ENCODE measurements at regions not wholly inside any gene's neighbourhood (a gene's known extent, or its start where the extent isn't known, plus 50 kb on each side); places are given as distances from the start of the nearest gene placed in this dataset.
A peak's percentile ranks its signal among the peaks of the same experiment; 100 is the strongest.

DNA sequence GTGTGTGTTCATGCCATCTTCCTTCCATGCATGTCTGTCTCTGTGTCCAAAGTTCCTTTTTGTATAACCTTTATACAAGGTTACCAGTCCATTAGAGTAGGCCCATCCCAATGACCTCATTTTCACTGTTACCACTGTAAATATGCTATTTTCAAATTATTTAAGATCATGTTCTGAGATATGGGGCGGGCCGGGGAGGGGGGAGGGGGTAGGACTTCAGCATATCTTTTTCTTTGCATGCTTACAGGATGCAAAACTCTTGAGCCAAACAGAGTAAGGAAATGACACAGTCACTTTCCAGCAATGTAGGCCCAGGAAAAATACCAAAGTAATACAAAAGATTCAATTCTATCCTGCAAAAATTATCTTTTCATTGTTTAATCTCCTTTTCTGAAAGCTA, 124.1 kb upstream of the HNRNPA3 start:
- DNase-seq: no peak

DNA sequence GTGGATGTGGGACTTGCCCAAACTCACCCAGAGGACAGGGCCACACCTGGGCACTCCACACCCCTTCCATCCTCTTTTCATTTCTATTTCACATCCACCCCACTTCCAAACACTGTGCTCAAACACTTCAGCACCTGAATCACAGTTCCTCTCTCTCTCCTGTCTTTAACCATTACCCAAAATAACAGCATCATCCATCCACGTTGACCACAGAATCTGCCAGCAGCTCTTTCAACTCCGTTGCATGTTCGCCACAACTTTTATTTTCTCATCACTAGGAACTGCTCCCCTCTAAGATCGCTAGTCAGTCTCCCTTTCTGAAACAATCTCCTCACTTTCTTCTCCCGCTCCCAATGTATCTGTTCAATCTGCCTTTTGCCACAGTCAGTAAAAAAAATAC, 121.6 kb upstream of the HNRNPA3 start:
- no peak for DNase-seq

DNA sequence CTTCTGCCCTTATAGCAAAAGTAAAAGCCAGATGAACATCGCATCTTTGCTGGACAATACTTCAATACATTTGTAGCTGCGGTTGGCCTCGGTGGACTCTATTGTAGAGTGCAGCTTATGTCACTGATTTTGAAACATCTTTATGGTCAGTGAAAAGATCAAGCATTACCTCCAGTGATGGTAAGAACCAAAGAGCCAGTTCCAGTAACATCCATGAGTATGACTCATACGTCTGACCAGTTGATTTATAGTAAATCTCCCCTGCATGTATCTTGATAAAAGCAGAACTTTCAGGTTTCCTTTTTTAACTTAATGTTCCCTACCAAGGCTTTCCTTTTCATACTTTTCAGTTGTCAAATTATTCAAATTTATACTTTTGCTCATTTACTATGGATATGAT, 119.2 kb upstream of the HNRNPA3 start:
- DNase-seq: no peak

DNA sequence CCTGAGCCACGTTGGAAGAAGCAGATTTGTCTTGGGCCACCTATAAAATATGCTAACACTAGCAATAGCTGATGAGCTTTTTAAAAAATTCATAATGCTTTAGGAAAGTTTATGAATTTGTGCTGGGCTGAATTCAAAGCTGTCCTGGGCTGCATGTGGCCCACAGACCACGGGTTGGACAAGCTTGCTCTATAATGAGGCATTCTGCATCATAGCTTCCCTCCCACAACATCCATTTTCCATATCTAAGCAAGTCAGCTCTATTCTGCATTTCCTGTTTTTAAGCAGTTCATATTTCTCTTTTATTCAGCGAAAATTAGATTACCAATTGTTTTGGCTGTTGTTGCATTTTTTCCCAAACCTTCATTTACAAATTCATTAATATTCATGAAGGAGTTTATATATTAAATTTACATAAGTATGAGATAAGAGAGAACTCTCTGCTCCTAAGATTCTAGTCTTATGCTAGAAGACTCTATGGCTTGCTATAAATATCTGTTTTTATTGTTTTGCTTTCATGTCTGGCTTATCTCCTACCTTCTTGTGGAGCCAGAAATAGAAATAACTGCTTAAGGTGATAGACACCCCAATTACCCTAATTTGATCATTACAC, 114.5 kb upstream of the HNRNPA3 start:
- DNase-seq: no peak

DNA sequence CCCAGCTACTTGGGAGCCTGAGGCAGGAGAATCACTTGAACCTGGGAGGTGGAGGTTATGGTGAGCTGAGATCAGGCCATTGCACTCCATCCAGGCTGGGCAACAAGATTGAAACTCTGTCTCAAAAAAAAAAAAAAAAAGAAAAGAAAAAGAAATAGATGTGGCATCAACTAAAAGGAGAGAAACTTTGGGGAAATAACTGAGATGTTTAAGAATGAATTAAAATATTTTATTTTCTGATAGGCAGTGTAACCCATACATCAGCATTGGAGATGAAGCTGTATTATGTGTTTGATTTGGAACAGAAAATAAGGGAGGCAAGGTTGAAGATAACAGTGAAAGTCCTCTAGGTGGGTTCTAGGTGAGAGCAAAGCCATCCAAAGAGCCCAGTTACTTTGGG, 110.7 kb upstream of the HNRNPA3 start:
- no peak for DNase-seq

DNA sequence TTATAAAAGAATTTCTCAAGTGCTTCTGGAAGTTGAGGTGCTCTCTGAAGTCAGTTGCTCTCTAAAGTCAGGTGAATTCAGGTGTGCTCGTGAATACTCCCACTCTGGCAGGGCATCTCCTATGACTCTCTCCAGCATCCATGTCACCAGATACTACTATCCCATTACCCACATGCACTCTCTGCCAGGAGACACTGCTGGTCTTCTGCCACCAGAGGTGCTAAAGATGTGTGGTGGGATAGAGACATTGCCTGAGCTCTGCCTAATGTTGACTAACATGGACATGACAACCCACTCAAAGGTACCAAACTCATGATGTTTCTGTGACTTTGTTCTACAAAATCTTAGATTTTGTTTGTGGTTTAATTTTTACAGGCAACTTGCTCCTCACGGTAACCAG, 106.4 kb upstream of the HNRNPA3 start:
- DNase-seq: no peak

DNA sequence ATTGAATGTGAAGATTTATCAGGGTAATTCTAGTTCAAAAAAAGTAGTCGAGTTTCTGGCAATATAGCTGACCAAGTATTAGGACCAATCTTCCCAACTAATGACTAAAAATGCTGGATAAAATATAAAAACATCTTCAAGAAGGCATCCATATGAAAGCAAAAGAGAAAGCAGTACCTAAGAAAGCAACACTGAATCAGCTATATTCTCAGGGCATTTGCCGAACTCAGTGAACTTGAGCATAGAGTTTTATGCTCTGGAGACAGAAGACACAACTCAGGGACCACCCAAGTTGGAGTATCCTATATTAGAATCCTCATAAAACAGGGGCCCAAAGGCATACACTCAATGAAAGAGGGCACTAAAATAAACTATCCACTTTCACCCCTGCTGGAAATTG, 103.7 kb upstream of the HNRNPA3 start:
- no peak for DNase-seq

DNA sequence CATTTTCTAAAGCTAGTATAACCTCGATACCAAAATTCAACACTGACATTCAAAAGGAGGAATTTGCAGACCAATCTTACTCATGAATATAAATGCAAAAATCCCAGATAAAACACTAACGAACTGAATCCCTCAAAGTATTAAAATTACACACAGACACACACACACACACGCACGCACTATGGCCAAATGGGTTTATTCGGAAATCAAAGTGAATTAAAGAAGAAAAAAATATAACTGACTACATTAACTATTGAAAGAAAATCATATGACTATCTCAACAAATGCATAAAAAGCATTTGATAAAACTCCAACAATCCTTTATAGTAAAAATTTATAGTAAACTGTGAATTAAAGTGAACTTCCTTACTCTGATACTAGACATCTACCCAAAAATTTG, 97.9 kb upstream of the HNRNPA3 start:
- DNase-seq: no peak

DNA sequence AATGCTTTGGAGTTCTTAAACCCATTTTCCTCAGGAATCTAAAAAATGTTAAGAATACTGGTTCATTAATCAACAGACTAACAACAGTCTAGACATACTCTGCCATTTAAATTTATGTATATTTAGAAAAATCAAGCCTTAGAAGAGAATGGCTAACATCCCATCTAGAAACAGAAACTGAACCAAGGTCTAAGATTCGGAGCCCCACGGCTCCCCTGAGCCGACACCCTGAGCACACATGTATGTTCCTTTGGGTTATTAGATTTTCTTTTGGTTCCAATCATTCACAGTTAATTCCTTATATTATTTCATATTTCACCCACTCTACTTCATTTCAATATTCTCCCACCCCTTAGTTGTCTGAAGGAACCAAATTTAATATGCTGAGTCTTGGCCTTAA, 94.8 kb upstream of the HNRNPA3 start:
- no peak for DNase-seq

DNA sequence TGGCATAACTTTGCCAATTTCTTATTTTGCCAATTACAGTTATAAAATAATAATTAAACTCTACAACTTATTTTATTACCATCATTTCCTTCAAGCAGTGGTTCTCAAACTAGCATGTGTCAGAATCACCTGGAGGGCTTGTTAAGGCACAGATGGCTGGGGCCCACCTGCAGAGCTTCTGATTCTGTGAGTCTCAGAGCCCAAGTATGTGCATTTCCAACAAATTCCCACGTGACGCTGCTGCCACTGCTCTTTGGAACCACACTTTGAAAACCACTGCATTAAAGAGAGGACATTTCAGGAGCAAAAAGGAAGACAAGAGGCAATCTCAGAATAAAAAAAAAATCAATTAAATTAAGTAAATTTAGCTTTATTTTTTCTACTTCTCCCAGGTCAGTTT, 94.0 kb upstream of the HNRNPA3 start:
- no peak for DNase-seq

DNA sequence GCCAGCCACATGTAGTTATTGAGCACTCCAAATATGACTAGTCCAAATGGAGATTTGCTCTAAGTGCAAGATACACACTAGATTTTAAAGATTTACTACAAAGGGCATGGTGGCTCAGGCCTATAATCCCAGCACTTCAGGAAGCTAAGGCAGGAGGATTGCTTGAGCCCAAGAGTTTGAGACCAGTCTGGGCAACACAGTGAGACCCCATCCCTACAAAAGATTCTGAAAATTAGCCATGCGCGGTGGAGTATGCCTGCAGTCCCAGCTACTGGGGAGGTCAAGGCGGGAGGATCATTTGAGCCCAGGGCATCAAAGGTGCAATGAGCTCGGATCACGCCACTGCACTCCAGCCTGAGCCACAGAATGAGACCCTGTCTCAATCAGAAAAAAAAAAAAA, 93.5 kb upstream of the HNRNPA3 start:
- no peak for DNase-seq

DNA sequence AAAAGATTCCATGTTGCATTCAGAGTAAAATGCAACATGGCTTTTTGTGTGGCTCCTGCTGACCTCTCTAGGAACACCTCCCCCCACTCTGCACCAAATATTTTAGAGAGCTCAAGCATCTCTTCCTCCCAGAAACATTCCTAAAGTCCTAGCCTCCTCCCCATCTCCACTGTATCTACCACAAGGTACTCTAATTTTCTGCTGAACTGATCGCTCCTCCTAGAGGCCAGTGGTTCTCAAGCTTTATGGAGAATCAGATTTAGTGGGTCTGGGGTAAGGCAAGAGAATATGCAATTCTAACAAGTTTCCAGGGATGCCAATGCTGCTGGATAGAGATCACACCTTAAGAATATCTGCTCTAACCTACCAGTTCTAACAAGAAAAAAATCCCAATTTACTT, 89.5 kb upstream of the HNRNPA3 start:
- DNase-seq: no peak

DNA sequence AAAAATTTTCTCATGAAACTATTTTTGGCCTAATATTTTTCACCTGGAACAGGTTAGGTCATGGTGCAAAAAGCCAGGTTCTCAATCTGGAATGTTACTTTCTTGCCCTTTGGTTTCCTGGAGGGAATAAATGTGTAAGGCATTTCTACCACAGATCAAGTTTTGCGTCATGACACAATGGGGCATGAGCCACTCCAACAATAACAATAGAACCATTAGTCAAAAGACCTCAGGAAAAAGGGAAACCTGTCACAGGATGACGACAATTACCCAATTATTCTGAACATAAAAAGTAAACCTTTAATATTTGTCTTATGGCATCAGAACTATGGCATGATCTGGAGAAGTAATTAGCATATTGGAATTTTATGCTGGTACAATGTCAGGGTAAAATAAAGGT, 88.2 kb upstream of the HNRNPA3 start:
- no peak for DNase-seq

DNA sequence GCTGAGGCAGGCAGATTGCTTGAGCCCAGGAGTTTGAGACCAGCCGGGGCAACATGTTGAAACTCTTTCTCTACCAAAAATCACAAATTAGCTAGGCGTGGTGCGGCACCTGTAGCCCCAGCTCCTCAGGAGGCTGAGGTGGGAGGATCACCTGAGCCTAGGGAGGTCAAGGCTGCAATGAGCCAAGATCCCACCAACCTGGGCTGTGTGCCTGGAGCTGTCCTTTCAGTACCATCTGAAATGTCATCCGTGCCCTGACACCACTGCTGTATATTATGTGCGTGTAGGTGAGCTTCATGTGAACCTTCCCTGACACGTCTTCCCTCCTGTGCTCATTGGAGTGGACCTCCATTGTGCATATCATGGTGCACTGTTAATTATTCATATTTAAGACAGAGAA, 84.8 kb upstream of the HNRNPA3 start:
- DNase-seq: no peak

DNA sequence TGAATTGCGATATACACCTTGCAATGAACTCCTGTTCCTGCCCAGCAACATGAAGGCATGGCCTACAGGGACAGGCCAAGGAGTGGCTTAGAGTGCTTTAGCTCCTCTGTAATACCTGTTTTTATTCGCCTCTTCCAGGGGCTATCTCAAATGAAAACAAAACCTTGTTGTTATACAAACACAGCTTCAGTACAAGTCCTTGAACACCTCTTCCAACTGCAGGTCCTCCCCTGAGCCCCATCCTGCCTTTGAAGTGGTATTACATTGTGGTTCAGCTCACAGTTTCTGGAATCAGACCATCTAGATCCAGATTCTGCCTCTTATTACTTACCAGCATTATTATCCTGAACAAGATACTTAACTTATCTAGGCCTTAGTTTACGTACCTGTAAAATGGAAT, 83.0 kb upstream of the HNRNPA3 start:
- no peak for DNase-seq

DNA sequence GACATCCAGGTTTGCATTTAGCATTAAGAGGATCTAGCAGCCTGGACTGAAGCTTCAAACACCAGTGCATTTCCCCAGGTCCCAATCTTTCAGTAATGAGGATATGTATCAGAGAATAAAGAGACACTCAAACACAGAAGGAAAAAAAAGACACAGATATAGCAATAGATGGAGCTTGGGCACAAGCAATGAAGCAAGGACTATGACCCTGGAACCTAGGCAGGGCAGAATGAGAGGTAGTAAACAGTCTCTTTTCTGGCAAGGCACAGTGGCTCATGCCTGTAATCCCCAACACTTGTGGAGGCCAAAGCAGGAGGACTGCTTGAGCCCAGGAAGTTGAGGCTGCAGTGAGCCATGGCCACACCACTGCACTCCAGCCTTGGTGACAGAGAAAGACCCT, 80.7 kb upstream of the HNRNPA3 start:
- DNase-seq: no peak

DNA sequence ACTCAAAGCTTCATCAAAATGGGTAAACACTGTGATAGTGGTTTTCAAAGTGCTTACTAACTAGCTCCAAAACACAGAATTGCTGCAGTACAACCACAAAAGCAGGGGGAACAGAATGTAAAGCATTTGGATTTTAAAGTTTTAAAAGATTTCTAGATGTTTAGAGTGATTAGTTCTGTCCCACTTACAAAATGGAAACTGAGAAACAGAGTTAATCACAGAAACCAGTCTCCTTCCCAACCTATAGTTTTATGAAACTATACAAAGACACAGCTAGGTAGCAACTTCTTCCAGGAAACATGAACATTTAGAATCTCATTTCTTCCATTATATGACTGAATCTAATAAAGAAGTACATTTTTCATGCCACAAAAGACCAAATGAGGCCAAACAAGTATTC, 73.8 kb upstream of the HNRNPA3 start:
- DNase-seq: no peak

DNA sequence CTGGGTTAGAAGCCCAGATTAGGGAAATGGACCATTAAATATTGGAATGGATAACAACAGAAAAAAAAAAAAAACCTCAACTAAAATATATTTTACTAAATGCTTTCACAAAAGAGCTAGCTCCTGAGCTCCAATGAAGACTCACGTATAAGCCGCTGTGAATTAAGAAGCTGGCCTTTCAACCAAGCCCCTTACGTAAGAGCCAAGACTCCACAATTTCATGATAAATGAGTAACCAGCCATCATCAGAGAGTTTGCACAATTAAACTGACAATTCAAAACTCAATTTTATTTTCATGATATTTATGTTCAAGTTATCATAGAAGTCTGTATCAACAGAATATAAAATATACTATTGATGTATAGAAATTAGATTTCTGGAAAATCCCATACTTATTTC, 70.7 kb upstream of the HNRNPA3 start:
- DNase-seq: no peak

DNA sequence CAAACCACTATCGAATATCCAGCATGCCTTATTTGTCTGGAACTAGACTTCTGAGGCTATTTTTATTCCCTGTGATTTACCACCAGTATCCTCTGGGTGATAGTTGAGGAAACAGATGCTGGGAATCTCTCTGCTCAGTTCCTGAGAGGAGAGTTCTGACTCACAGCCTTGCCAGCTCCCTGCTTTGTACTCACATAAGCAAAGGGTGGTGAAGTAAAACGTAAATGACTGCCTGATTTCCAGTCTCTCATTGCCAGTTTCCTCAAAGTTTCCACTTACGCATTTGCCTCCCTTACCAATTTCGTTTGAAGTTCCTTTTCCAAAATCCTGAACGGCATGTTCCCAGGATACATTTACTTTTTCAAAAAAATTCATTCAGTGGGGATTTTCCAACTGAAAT, 69.2 kb upstream of the HNRNPA3 start:
- DNase-seq: no peak

DNA sequence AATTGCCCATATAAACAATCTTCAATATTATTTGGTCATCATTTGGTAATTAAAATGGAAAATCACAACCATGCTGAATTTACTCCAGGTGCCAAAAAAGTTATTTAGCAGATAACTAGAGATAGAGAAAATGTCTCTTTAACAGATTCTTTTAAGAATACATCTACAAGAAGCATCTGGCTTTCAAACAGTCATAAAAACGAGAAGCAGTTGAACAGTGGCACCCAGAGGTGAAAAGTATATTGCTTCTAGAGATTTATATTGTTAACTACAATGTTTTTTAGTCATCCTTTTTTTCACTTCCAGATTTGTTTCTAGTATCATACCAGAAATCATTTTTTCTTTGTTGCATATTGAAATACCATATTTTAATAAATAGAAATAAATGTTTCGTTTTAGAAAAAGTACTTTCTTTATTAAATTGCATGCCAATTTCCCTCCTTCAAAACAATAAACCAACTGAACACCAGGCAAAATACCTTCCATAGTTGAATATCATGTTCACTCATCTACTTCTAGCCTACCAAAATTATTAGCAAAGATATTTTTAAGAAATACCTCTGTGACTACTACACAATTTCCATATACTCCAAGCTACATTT, 65.4 kb upstream of the HNRNPA3 start:
- DNase-seq: peak in 1 of 2 donors; percentile 69

DNA sequence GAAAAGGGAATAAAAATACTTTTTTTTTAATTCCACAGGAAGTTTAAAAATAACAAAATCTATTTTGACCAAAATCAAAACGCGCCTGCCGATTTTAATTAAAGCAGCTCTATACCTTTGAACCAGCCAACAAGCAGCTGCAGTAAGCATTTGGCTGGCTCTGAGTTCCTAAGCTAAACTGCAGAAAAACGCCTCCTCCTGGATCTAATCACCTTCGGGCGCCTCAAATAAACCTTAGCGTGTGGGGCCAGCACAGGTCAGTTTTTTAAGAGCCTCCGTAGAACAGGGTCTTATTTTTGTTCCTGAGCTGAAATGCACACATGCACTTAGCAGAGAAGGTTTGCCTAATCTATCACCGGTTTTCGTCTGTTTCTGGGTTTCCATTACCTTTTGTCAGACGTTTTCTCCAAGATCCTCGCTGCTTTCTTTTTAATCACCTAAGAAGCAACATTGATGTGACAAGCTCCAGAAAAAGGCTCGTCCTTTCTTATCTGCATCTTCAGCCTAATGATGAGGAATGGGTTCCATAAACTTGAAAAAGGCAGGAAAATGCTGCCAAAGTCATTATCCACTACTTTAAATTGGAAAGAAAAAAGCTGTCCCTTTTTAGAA, 64.7 kb upstream of the HNRNPA3 start:
- no peak for DNase-seq

DNA sequence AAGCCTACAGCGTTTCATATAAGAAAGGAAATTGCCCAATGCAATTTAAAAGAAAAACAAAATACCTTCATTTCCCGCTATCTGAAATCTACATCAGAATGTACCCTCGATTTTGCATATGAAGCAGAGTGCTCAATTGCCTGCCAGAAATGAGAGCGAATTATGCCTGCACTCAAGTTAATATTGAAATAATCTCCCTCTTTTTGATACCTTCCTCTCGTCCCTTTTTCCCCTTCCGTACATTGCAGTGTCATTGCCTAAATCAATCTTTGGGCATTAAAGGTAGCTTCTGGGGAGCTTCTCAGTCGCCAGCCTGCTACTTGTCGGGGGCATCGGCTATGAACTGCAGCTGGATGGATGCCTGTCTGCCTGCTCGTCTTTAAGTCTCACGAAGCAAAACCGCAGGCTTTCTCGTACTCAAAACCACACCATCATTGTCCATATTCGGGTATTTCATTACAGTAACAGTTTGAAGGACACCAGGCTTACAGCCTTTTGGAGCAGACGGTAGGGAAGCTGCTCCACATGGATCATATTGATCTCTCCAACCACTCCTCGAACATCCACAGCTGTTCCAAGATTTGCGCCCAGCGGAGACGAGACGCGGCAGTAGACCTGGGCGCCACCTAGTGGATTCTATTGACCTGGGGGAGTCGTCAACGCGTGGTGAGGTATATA, 64.0 kb upstream of the HNRNPA3 start:
- peak; percentile 67 to 73 for DNase-seq

DNA sequence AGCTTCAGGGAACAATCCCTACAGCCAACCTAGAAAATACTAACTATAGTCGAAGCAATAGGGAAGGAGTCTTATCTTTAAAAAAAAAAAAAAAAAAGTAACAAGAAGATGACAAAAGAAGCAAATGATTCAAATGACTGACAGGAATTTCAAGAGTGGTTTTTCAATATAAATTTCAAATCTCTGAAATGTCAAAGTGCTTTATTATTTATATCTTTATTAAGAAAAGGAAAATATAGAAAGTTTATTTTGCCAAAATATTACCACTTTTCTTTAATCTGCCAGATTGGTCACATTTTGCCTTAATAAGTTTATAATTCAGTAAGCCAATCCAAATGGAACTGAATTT, 63.5 kb upstream of the HNRNPA3 start:
- DNase-seq: no peak

DNA sequence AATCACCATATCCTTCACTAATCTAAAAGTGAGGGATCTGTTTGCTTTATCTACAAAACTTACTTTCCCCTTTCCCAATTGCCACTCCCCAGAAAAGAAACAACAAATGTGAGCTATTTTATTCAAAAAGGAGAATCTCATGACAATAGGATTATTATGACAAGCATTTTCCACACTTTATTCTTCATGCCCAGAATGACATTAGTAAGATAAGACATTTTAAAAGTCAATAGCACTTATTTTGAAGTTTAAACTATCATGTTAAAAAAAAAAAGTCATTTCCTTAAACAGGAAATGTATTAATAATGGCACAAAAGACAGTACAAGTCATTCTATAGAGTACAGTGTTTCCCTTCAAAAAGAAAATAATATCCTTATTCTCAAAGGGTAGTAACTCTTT, 58.8 kb upstream of the HNRNPA3 start:
- DNase-seq: no peak

DNA sequence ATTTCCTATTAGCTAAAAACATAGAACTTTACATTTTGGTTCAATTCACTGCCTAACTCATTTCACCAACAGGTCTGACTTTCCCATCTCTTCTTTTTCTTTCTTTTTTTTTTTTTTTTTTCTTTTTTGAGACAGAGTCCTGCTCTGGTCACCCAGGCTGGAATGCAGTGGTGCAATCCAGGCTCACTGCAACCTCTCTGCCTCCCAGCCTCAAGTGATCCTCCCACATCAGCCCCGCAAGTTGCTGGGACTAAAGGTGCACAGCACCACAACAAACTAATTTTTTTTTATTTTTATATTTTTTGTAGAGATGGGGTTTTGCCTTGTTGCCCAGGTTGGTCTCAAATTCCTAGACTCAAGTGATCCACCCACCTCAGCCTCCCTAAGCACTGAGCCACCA, 57.8 kb upstream of the HNRNPA3 start:
- no peak for DNase-seq

Measured in CD4-positive, alpha-beta T cell treated with Interleukin-4 for 1 hour (primary cell).